HUDEP-2 (cell line): ENCODE measurements at regions not wholly inside any gene's neighbourhood (a gene's known extent, or its start where the extent isn't known, plus 50 kb on each side); places are given as distances from the start of the nearest gene placed in this dataset.
"Not testable (repeated sequence)": the region's sequence is repeated elsewhere in the genome, so short reads cannot be mapped to it uniquely, and the experiment has no call there.

Experiments
- DNase-seq, 76 experiments: peaks; one replicate each; lab custom pipeline; 2025; ENCODE audit not compliant: unreplicated experiment in 76 of 76; lab: John Stamatoyannopoulos, UW

GRCh38 chr10:80697926-80698325, 160.2 kb downstream of the SH2D4B start:
- no peak for DNase-seq

- peak in 60 of 76 experiments; percentile 4 to 76 (median 48) for DNase-seq
Measured at GRCh38 chr10:80699602-80700039, 161.9 kb downstream of the SH2D4B start.

GRCh38 chr10:80700252-80700651, 162.6 kb downstream of the SH2D4B start:
- no peak for DNase-seq

GRCh38 chr10:80700760-80701444, 163.2 kb downstream of the SH2D4B start:
- DNase-seq = no peak

GRCh38 chr10:80701706-80702105, 164.0 kb downstream of the SH2D4B start:
- no peak for DNase-seq

GRCh38 chr10:80702143-80702542, 164.4 kb downstream of the SH2D4B start:
- no peak for DNase-seq

- DNase-seq = no peak
Measured at GRCh38 chr10:80705899-80706298, 168.2 kb downstream of the SH2D4B start.

GRCh38 chr10:80708185-80708584, 170.5 kb downstream of the SH2D4B start:
- no peak for DNase-seq

GRCh38 chr10:80708808-80709207, 171.1 kb downstream of the SH2D4B start:
- no peak for DNase-seq

GRCh38 chr10:80709866-80710265, 172.2 kb downstream of the SH2D4B start:
- no peak for DNase-seq

GRCh38 chr10:80713398-80713928, 175.8 kb downstream of the SH2D4B start:
- DNase-seq = no peak

GRCh38 chr10:80714566-80714965, 176.9 kb downstream of the SH2D4B start:
- DNase-seq = no peak

- no peak for DNase-seq
Measured at GRCh38 chr10:80718024-80718423, 180.3 kb downstream of the SH2D4B start.

- no peak for DNase-seq
Measured at GRCh38 chr10:80719935-80720334, 182.2 kb downstream of the SH2D4B start.

GRCh38 chr10:80720549-80720948, 182.8 kb downstream of the SH2D4B start:
- DNase-seq = no peak

GRCh38 chr10:80728354-80728753, 190.7 kb downstream of the SH2D4B start:
- not testable (repeated sequence) for DNase-seq

- no peak for DNase-seq
Measured at GRCh38 chr10:80729896-80730295, 192.2 kb downstream of the SH2D4B start.

- no peak for DNase-seq
Measured at GRCh38 chr10:80730522-80730921, 192.8 kb downstream of the SH2D4B start.

- no peak for DNase-seq
Measured at GRCh38 chr10:80734589-80734988, 196.9 kb downstream of the SH2D4B start.

GRCh38 chr10:80737209-80737608, 199.5 kb downstream of the SH2D4B start:
- DNase-seq = no peak

- no peak for DNase-seq
Measured at GRCh38 chr10:80739328-80739727, 201.6 kb downstream of the SH2D4B start.

- no peak for DNase-seq
Measured at GRCh38 chr10:80739963-80740715, 202.4 kb downstream of the SH2D4B start.
